GM21723 (cell line): ENCODE measurements at regions not wholly inside any gene's neighbourhood (a gene's known extent, or its start where the extent isn't known, plus 50 kb on each side); places are given as distances from the start of the nearest gene placed in this dataset.
"Not testable (repeated sequence)": the region's sequence is repeated elsewhere in the genome, so short reads cannot be mapped to it uniquely, and the experiment has no call there.

Experiments used
- ATAC-seq: cut with Tn5 transposase; IDR thresholded peaks from one replicate; pipeline ENCODE4 v1.9.1; 2021; ENCODE audit warnings: mild to moderate bottlenecking, moderate library complexity; ENCODE audit not compliant: unreplicated experiment

- not testable (repeated sequence) for ATAC-seq
Measured at GRCh38 chr1:66424530-66424929, 109.4 kb upstream of the SGIP1 start.

GRCh38 chr1:66426239-66426853, 107.6 kb upstream of the SGIP1 start:
- ATAC-seq, result no peak

- not testable (repeated sequence) for ATAC-seq
Measured at GRCh38 chr1:66430815-66431214, 103.1 kb upstream of the SGIP1 start.

GRCh38 chr1:66431999-66432398, 102.0 kb upstream of the SGIP1 start:
- no peak for ATAC-seq

GRCh38 chr1:66433611-66434010, 100.3 kb upstream of the SGIP1 start:
- no peak for ATAC-seq

- ATAC-seq, result no peak
Measured at GRCh38 chr1:66434096-66434495, 99.9 kb upstream of the SGIP1 start.

- no peak for ATAC-seq
Measured at GRCh38 chr1:66435541-66435940, 98.4 kb upstream of the SGIP1 start.

GRCh38 chr1:66436378-66437135, 97.4 kb upstream of the SGIP1 start:
- peak; percentile 58 for ATAC-seq

GRCh38 chr1:66437136-66437401, 96.9 kb upstream of the SGIP1 start:
- ATAC-seq, result no peak

- ATAC-seq, result no peak
Measured at GRCh38 chr1:66438062-66438461, 95.9 kb upstream of the SGIP1 start.

- peak; percentile 11 for ATAC-seq
Measured at GRCh38 chr1:66438501-66438900, 95.5 kb upstream of the SGIP1 start.

GRCh38 chr1:66439031-66439740, 94.8 kb upstream of the SGIP1 start:
- peak; percentile 77 for ATAC-seq

- ATAC-seq, result no peak
Measured at GRCh38 chr1:66443793-66444192, 90.2 kb upstream of the SGIP1 start.

GRCh38 chr1:66444438-66445265, 89.3 kb upstream of the SGIP1 start:
- no peak for ATAC-seq

GRCh38 chr1:66445492-66446181, 88.3 kb upstream of the SGIP1 start:
- ATAC-seq, result peak; percentile 90

- peak; percentile 64 for ATAC-seq
Measured at GRCh38 chr1:66446261-66447001, 87.5 kb upstream of the SGIP1 start.

- ATAC-seq, result no peak
Measured at GRCh38 chr1:66450043-66450514, 83.9 kb upstream of the SGIP1 start.

- ATAC-seq, result no peak
Measured at GRCh38 chr1:66450847-66451246, 83.1 kb upstream of the SGIP1 start.

- ATAC-seq, result no peak
Measured at GRCh38 chr1:66452162-66452561, 81.8 kb upstream of the SGIP1 start.

GRCh38 chr1:66452982-66453381, 81.0 kb upstream of the SGIP1 start:
- no peak for ATAC-seq
